ENCODE measurements at regions not wholly inside any gene's neighbourhood (a gene's known extent, or its start where the extent isn't known, plus 50 kb on each side); places are given as distances from the start of the nearest gene placed in this dataset.
"Not testable (repeated sequence)": the region's sequence is repeated elsewhere in the genome, so short reads cannot be mapped to it uniquely, and the experiment has no call there.

GRCh38 chr2:131824986-131825385 lies 297.3 kb downstream of the CCDC74A start:
- intact Hi-C loops (cut with micrococcal nuclease): not testable (repeated sequence)

DNA sequence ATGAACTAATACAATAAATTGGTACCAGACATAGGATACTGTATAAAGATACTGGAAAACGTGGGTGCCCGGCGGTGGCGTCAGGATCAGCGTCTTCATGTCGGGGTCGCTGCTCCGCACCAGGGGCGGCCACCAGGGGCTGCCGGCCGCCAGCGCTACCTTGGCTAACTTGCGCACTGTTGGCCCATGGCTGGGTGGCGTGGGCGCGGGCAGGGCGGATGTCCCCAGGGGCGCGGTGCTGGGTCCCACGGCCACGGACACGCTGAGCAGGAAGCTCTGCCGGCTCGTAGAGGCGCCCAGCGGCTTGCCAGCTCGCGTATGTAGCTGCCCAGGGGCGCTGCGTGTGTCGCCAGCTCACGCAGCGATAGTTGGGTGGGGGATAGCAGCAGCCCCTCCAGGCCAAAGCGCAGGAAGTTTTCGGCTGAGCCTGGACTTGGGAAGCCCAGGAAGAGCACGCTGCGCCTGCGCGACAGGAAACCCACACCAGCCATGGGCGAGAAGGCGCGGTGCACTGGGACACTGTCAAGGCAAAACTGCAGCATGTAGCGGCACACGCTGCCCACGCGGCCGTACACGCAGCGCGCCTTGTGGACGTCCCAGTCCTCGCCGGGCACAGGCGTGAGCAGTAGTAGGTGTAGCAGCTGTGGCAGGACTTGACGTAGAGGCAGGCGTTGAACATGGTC lies 299.9 kb downstream of the CCDC74A start:
- intact Hi-C loops (cut with micrococcal nuclease): no loop called here

DNA sequence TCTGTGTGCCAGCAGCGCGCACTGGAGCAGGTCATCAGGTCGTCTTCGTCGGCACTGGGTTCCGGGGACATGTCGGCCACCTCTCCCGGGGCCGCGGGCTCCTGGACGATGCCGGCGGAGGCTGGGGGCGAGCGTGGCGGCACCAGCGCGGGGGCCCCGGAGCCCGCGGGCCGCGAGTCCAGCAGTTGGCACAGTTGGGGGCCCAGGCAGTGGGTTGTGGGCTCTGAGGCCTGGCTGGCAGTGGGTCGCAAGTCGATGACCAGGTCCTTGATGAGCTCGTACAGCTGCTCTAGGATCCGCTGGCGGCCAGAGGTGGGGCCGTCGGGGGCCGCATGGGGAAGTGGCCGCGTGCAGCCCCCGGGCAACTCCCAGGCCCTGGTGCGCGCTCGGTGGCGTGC lies 300.5 kb downstream of the CCDC74A start:
- intact Hi-C loops (cut with micrococcal nuclease): no loop called here

DNA sequence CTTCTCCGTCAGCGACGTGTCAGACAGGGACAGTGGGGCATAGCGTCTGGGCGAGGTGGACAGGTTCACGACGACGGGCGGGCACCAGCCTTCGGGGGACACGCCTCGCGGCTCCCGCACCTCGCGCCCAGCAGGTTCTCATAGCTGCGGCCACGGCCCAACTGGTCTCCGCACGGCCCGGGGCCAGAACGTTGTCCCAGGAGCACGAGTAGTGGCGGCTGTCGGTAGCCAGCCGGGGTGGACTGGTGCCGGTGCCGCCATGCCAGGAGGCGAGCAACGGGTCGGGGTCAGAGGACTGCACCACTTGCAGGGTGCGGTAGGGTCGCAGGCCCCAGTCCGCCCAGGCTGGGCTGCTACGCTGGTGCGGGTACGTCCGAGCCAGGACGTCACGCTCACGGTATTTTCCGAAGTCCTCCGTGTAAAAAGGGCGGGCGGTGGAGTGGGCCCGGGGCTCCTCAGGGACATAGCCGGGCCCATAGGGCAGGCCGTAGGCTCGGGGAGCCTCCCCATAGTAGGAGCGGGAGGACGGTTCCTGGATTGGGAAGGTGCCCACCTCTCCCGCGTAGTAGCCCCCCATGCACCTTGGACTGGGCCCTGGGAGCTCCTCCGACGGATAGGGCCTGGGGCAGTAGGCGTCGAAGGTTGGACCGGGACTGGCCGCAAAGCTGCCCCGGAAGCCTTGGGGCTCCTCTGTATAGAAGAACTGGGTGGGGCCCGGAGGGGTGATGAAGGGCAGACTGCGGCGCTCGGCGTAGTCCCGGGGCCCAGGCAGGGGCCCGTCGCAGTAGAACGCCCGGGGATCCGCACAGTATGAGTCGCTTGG lies 301.2 kb downstream of the CCDC74A start:
- intact Hi-C loops (cut with micrococcal nuclease): not testable (repeated sequence)

DNA sequence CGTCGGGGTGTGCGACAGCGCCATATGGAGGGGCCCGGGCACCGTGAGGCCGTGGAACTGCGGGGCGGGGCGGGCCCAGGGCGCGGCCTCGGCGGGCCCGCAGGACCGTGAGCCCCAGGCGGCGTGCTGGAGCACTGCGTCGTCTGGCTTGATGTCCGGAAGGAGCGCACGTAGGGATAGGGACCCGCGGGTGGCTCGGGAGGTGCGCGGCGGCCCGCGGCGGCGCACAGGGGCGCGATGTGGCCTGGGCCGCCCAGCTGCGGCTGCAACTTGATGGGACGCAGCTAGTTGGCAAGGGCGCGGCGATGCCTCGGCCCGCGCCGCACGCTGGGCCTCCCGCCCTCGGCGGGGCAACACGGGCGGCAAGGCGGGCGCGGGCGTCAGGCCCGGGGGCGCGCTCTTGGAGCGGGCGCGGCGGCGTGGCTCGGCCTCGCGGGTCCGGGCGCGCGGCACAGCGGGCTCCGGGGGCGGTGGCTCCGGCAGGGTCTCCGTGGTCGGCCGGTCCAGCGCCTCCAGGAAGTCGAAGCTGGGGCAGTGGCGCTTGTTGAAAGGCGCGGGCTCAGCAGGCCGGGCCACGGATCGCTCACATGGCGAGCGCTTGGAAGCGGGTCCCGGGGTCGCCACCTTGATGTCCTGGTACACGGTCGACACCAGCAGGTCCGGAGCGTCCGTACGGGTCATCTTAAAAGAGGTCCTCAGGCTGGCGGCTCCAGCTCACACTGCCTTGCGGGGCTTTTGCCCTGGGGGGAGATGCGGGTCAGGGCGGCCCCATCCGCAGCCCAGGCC lies 302.0 kb downstream of the CCDC74A start:
- intact Hi-C loops (cut with micrococcal nuclease): not testable (repeated sequence)

DNA sequence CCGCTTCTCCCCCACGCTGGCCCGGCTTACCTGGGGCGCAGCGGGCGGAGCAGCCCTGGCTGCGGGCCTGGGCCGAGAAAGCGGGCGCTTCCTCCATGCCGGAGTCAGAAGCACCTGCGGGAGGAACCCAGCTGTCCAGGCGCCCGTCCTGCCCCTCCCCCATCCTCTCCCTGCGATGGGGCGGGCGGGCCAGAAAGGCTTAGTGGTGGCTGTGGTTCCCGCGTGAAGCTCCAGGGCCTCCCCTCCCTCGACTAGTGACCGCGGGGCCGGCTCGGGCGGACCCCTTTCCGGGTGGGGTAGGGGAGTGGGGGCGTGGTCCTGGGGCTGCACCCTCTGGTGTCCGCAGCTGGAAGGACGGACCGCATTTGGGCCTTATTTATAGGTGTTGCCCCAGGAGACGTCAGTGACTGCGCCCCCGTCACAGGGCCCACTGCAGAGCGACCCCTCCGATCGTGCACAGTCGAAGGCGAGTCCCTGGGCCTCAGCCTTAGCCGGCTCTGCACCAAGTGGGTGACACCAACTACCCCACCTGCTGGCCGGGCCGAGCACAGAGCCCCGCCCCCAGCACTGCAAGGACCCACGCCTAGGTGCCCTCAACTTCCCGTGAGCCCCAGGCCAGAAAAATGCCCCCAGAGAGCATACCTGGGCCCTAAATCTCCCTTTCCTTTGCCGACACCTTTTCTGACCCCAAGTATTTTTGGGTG lies 302.7 kb downstream of the CCDC74A start:
- intact Hi-C loops (cut with micrococcal nuclease): not testable (repeated sequence)

DNA sequence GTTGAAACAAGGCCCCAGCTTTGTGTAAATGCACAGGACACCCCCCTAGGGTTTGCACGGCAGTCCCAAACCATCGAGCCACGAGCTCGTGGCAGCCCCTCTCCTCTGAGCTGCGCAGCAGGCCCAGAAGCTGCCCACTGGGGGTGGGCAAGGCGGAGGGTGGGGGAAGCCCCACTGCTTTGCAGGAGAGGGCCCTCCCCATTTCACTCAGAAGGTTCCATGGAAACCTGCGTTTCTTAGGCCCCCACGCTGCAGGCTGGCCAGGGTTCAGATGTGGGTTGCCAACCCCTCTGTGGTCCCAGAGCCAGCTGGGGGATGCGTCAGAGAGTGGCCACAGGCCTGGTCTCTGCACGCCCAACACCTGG lies 303.2 kb downstream of the CCDC74A start:
- intact Hi-C loops (cut with micrococcal nuclease): not testable (repeated sequence)

- intact Hi-C loops (cut with micrococcal nuclease): not testable (repeated sequence)
These were observed 303.9 kb downstream of the CCDC74A start for GRCh38 chr2:131831450-131832208.

- intact Hi-C loops (cut with micrococcal nuclease): not testable (repeated sequence)
These were observed 304.6 kb downstream of the CCDC74A start for GRCh38 chr2:131832209-131832780.

DNA sequence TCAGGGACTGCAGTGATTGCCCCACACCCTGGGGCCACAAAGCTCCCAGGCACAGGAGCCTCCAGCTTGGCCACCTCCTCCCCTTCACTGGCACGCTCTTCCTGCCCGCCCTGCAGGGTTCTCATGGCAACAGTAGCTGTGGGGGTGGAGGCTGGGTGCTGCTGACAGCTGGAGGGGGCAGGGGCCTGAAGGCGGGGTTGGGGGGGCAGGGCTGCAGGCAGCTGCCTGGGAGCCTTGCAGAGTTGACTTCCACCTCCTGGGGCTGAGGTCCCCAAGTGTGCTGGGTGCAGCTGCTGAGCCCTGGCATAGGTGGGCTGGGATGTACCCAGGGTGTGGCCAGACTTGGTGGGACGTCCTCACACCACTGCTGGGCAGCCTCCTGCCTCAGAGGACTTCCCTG lies 305.2 kb downstream of the CCDC74A start:
- intact Hi-C loops (cut with micrococcal nuclease): not testable (repeated sequence)

GRCh38 chr2:131833367-131834202 lies 305.9 kb downstream of the CCDC74A start:
- intact Hi-C loops (cut with micrococcal nuclease): not testable (repeated sequence)

DNA sequence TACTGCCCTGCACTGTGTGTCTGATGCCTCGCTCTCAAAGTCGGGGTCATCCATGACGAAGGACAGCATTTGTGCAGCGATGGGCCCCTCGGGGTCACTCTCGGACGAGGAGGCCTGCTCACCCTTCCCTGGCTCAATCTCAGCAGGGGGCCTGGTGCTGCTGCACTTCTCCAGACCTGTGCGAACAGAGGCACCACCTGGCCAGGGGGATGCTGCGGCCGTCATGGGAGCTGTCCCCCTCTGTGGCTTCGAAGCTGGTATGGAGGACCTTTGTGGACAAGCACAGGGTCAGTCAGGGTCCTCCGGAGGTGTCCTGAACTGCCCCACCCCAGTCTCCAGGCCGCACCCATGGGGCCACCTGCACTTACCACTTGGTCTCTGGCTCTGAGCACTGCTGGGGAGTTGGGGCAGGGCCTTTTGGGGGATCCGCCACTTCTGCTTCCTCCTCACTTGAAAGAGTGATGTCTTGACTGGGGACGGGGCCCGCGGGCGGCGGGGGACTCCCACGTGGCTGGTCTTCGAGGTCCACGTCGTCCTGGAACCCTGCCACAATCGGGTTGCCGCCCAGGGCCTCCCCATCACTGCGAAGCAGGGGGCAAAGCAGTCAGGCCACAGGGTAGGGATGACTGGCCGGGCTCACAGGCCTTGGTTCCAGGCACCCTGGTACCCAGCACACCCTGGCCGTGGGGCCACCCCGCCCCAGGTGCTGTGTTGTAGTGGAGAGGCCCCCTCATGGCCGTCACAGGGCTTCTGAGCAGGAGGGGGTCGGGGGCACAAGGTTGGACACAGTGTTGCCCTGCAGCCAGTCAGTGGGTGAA lies 306.7 kb downstream of the CCDC74A start:
- intact Hi-C loops (cut with micrococcal nuclease): not testable (repeated sequence)

DNA sequence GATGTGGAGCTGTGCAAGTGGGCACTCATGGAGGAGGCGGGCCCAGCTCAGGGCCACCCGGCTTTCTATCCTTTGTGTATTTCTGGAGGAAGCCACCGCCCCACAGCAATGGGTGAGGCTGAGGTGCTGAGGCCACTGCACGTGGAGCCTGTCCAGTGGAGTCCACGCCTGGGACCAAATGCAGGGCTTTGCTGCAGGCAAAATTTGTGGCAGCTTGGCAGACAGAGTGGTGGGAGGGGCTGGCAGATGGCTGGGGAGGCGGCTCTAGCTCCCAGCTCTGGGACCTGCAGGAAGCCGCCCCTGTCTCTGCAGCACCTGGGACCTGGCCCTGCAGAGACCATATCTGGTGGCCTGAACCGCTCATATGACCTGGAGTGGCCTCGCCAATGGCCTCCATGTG lies 307.3 kb downstream of the CCDC74A start:
- intact Hi-C loops (cut with micrococcal nuclease): not testable (repeated sequence)

GRCh38 chr2:131835621-131836091 lies 308.0 kb downstream of the CCDC74A start:
- intact Hi-C loops (cut with micrococcal nuclease): no loop called here

- intact Hi-C loops (cut with micrococcal nuclease): not testable (repeated sequence)
These were observed 308.4 kb downstream of the CCDC74A start for GRCh38 chr2:131836116-131836515.

DNA sequence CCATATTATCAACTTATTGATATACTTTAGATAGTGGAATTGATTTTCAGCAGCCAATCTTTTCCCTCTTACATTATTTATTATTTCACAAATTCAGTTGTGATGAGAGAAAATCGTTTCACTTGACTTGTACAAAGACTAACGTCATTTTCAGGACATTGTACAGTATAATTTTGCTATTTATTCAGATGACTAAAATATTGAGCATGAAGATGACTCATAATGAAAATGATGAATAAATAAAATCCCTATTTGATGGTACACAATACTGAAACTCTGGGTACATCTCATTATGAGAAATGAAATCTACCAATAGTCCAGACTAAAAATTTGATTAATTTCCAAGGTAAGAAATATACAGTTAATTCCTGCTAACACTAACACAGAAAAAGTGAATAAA lies 316.4 kb downstream of the CCDC74A start:
- intact Hi-C loops (cut with micrococcal nuclease): not testable (repeated sequence)

- intact Hi-C loops (cut with micrococcal nuclease): not testable (repeated sequence)
These were observed 305.6 kb downstream of the ANKRD30BL start for GRCh38 chr2:131856202-131856601.

DNA sequence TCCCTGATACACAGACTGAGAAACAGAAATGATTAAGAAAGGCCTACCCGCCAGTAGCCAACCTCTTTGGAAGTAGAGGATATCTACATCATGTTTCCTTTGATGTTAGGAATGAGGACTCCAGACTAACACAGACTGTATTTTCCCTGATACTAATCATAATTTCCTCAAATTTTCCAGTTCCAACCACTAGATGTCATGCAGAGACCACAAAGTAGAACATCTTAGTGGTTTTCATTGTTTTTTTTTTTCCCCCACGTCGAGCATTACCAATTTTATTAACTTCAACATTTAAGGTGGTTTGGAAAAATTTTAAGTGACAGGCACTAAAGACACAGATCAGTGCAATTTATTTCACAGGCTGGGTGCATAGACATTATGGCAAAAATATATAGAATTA lies 303.6 kb downstream of the ANKRD30BL start:
- intact Hi-C loops (cut with micrococcal nuclease): not testable (repeated sequence)
